Activated CD8-positive, alpha-beta memory T cell treated with anti-CD3 and anti-CD28 coated beads, Interleukin-2, amount 50 U/mL, for 48 hours (primary cell): ENCODE measurements at regions not wholly inside any gene's neighbourhood (a gene's known extent, or its start where the extent isn't known, plus 50 kb on each side); places are given as distances from the start of the nearest gene placed in this dataset.

Experiments
- DNase-seq: peaks from one replicate; pipeline ENCODE4 v3.0.0-alpha.2; 2020

DNA sequence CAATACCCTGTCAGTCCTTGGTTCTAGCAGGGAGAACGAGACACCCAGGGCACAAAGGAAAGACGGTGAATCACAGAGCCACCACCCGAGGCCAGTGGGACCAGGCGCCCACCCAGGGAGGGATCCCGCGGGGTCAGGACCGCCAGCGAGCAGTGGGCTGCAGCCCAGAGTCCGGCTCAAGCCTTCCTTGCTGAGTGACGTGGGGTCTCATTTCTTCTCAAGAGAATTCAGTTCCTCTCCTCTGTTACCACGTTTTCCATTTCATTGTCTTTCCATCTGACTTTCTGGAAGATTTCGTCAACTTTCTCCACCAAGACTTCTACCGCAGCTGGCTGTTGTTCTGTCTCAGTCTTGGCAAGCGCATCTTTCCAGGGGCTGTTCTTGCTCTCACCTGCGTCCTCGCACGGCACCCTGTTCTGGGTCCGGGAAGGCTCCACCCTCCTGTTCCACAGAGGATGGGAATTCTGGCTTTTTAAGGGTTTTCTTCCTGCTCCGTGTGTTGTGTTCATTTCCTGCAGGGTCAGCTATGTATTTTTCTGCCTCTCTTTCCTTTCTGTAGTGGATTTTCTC lies 248.6 kb downstream of the NDUFA10 start:
- DNase-seq: peak; percentile 20

DNA sequence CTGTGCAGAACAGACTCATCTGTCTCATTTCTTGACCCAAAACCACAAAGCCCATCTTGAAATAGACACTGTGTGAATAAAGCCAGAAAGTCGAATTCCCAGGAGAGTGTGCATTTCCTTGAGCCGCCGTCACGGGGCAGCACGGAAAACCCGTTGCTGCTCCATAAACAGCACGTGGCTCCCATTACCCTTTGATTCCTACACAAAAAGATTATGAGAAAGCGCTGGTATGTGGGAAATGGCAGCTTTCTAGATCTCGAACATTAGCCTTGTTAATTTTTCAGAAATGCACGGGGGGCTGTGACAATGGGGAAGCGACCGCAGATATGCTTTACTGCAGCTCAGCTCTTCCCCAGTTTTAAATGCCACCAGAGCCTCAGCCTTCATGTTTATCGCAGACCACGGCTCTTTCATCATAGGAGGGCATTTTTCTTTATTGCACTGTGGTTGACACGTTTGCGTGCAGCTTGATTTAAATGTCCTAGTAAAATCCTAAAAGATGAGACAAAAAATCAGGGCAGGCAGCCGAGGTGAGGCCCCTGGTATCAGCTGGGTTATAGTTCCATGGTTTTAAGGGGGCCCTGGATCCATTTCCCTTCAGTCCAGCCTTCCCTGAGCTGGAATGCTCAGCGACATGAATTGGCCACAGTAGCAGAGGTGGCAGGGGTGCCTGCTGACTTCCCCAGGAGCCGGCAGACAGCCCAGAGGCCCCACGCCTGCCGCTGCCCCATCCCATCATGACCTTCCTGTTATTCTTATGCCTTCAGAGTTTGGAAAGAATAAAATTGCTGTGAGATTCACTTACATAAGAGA lies 249.3 kb downstream of the NDUFA10 start:
- DNase-seq: no peak

DNA sequence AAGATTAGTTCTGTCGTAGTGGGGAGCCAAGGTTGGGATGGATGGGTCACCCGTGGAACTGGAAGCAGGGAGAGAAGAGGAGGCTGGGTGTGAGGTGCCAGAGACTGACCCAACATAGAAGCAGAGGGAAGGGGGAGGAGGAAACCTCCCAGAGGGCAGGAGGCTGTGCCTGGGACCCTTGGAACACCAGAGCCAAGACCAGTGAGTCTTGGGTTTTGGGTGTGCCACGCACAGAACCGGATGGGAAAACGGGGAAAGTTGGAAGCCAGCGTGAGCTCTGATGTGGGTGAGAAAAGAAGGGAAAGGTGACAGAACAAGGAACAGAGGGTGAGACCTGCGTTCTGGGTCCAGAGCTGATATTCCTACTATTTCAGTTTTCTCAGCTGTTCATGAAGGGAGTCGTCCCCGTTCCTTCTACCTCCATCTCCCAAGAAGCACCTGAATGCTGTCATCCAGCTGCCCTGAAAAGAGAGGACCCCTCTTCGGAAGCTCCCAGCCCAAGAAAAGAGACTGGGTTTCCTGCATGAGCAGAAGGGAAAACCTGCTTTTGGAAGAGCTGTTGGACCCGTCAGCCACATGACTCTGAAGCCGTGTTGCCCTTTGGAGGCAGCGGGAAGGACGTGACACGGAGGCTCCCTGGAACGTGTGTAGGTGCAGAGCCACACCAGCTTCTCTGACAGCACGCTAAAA lies 250.1 kb downstream of the NDUFA10 start:
- DNase-seq: peak; percentile 25

DNA sequence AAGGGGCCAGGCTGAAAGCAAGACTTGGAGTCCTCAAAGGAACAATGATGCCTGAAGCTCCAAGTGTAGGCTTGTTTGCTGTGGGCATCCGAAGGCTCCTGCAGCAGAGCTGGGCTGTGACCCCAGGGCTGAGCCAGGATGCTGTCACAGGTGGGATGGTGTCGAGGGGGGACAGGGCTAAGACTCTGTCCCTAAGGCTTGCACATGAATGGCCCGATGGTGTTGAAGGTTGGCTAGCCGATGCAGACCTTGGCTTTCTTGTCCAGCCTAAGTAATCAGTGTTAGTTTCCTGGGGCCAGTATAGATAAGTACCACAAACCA lies 251.0 kb downstream of the NDUFA10 start:
- peak; percentile 12 for DNase-seq

DNA sequence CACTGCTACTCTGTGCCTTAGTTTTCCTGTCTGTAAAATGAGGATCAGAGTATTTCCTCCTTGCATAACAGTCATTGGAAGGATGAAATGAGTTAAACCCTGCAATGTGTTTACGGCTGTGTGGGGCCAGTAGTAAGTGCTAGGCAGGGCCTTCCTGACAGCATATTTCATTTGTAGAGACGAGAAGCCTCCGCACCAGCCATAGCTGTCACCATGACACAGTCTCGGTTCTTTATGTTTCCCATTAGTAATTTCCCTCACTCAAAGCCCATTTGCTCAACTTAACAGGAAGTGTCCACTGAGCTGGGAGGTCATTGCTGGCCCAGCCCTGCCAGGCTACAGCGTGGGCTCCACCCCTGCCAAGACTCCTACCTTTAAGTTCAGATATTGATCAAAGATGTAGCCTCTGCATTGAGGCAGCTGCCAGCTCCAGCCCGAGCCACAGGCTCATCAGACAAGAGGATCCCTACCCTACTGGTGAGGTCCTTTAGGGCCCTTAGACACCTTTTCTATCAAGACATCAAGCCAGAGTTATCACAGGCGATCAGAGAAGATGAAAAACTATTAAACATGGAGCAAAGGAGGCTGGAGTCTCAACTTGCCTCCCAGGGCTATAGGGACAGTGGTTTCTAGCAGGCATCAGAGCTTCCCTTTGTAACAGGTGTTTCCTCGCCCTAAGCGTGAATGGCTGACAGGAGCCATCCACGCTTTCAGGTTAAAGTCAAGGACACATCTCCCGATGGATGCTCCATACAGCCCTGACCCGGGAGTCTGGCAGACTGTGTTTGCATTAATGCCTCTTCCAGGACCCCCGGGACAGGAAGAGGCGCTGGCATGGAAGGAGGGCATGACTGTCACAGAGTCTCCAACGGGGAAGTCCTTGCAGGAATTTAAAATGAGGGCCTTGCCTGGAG lies 251.7 kb downstream of the NDUFA10 start:
- DNase-seq: peak; percentile 20

DNA sequence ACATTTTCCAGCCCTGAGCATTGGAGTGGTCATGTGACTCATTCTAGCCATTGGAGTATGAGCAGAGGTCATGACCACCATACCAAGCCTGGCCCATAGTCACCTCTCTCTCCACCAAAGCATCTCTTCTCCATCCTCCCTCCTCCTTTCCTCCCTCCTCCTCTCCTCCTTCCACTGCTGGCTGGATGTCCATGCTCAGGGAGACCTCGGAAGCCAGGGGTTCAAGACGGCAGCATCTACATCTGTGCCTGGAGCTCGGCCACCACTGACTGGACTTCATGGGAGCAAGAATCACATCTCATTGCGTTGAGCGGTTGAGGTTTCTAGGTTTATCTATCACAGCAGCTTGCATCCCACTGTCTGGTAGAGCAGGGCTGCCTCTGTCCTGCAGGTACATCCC lies 252.4 kb downstream of the NDUFA10 start:
- DNase-seq: no peak

DNA sequence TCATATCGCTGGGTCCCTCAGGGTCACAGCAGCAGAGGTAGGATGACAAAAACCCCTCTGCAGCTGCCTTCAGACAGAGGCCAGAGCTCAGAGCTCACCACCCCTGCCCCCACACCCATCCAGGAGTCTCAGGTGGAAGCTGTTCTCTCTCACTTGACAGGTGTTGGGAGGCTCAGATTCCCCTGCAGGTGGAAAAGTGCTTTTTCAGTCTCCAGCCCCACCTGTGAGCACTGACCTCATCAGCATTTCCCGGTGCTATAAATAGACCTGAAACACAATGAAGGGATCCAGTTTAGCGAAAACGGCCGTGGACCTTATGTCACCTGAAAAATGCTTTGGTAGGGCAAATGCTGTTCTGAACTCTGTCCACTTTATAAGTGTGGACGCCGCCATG lies 254.9 kb downstream of the NDUFA10 start:
- DNase-seq: no peak

DNA sequence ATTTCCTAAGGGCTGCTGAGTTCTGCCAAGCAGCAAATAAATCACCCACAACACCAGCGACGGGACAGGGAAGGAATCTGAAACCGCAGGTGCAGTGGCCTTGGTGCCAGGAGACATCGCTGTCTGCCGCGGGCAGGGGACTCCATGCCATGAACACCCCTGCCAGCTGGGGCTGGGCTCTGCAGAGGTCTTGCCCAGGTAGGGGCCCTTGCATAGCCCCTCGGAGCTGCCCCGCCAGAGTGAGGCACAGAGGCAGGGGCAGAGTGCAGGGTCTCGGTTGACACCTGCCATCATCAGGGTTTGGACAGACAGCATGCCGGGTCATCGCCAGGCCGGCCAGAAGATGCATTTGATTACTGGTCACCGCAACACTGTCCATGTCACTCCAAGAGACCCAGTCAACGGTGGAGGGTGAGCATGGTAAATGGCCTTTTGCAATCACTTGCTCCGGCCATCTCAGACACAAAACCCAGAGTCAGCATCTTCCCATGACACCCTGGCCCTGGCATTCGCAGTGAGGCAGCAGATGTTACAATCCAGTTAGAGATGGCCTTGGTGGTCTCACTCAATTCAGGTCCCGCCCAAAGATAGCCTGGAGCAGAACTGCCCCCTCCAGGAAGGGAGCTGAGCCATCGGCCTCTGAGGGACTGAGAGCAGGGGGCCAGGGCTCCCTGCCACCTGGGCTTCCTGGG lies 255.4 kb downstream of the NDUFA10 start:
- no peak for DNase-seq

DNA sequence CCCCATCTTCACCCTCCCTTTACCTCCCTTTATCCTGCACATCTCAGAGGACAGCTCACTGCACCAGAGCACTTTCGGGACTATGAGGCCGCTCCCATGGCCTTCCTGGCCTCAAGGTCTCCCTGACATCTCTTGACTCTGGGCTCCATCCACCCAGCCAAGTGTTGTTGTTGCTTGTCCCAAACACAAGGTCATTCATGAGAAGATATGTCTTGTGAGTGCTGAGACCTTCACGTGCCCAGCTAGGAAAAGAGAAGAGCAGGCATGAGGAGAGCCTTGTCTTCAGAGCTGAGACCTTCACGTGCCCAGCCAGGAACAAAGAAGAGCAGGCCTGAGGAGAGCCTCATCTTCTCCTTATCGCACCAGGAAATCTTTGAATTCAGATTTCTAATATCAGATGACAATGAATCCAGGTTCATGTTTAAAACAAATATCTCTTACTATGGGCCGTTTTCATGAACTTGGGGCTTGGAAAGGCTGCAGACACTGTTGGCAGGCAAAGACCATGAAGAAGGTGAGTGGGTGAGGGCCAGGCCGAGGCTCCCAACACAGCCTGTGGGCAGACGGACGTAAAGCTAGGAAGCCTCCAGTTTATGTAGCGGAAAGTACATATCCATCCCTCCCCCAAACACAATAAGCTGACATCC lies 256.1 kb downstream of the NDUFA10 start:
- DNase-seq: no peak

DNA sequence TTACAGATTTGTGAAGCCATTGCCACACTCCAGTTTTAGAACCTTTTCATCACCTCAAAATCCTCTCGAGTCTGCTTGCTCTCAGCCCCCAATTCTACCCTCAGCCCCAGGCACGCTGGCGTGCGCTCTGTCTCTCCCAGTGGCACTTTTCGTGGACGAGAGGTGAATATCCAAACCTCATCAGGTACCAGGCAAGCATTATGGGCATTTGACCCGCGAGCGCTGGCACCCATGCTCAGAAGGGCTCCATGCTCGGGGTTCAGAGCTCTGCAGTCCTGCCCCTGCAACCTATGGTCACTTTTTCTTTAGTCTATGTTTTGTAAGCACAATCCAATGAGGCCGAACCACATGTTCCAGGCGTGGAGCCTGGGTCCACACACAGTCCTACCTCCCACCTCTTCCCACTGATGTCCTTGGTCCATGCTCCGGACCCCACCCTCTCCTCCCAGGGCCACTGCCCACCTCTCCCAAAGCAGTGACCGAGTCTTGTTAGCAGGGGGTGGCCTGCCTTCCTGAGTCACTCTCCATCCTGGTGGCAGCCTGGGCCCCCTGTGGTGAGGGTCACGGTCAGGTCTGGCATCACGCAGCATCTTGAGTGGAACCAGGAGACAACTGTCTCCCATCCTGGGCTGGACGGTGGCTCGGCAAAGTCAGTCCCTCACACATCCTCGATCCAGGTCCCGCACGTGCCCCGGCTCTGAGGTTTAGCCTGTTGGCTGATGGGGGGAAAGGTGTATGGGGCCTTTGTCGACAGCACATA lies 256.9 kb downstream of the NDUFA10 start:
- DNase-seq: no peak

DNA sequence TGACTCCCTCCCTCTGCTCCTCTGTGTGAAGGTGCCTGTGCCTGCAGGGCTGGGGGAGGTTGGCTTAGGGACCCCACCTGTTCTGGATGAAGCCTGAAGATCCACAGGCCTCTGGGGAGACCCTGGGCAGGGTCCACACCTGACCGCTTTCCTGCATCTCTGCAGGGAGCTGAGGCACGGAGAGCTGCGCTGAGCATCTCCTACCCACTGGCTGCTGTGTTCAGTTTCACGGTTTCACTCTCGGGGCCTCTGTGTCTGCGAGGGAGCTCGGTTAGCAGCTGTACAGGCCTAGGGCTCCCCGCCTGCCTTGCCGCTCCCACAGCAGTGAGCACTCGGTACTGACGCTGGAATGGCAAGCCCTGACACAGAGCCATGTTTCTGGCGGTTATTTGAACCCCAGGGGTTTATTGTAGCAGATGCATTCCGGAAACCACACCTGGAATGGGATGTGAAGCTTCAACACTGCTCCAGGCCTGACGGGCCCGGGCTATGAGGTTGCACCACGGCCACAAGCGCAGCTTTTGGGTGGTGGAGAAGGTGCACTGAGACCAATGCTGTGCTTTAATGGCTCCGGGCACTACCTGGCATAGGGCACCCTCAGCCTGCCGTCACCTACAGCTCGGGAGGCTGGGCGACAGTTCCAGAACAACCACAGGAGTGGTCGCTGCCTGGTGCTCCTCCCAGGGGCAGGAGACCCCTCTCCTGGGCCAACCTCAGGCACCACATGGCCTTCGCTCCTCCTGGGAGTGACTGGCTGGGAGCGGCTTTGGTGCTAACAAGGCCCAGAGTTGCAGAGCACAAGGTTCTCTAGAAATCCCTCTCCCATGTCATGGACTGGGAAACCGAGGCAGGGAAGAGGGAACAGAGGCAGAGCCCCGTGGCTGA lies 257.9 kb downstream of the NDUFA10 start:
- DNase-seq: no peak

DNA sequence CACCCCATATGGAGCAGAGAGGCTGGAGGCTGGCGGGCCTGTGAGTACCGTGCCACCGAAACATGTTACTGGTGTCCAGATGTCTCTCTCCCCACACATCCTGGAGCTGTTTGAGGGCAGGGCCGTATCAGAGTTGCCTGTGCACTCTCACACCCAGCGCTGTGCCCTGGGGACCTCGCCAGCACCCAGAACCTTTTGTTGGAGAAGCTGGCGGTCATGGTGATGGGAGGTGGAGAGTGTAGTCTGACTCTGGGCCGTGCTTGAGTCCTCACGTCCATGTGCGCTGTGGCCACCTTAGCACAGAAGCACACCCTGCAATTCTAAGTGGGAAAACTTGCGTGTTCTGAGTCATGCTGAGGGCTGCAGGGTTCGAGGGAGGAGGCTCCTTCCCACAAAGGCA lies 259.2 kb downstream of the NDUFA10 start:
- DNase-seq: no peak

DNA sequence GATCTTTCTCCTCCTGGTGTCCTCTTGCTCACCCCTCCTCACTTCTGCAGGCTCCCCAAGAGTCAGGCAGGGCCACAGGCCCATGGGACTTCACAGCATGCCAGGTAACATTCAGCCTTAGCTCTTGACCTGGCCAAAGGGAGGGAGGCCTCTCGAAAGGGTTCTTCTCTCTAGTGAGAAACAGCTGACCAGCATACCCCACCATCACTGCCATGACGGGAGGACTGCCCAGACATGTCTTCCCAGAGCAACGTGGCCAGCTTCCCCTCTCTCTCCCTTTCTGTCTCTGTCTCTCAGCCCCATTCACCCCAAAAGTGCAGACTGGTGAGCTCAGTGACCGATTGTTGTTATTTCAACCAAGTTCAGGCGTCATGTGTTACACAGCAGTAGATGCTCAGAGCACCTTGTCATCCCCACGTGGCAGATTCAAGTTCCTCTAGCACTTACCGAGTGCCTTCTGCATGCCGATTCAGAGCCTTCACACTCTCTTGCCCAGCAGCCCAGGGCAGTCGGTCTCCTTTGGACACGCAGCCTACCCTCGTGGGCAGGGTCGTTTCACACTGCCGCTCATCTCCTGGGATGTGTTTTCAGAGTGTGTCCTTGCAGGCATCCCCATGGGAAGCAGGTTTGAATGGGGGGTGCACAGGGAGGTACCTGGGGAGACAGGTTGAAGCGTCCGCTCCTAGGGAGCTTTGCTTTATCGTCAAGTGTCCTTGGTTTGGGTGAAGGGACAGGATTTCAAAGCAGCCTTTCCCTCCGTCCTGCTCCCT lies 259.9 kb downstream of the NDUFA10 start:
- no peak for DNase-seq

DNA sequence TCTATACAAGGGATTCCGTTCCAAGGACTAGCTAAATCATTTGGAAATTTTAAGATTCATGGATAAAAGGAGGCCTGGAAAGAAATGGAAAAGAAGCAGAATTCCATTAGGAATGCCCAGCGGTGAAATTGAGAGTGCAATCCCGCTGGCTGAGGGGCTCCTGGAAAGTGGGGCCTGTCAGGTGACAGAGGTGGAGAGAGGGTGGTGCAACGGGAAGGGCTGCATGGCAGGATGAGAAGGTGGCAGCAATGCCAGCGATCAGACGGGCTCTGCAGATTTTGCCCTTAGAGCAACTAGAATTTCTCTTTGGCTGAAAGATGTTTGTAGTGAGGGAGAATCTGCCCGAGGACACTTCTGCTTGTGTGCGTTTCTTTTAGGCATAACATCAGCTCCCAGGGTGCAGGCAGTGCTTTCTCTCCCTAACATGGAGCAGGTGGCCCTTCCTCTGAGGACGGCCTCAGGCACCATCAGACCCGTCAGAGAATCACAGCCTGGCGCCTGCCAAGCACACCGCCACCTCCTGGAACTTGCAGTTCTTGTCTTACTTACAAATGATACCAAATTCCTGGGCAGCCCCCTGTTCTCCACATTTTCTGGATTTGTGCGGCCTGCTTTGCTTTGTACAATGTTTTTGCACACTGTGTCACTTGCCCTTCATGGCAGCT lies 261.6 kb downstream of the NDUFA10 start:
- no peak for DNase-seq

DNA sequence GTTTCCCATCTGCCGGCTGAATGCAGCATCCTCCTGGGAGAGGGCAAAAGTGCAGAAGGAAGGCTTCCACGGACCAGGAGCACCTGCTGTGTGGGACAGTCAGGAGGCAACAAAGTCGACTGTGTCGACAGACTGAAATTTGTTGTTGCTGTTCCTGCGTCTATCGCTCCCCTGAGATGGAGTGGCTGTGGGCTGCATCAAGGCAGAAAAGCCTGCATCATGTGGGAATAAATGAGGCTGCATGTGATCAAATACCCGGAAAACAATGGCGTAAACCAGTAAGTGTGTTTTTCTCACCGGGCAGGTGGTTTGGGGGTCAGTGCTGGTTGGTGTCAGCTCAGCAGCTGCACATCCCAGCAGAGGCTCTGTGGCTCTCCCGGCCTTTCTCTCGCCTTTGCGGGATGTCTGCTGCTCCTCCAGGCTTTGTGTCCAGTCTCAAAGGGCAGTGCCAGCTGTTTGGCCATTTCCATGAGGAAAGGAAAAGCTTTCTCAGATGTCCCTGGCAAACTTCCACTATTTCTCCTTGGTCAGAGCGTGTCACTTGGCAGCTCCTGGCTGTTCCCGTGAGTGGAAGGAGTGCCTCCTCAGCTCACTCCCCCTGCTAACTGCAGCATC lies 262.4 kb downstream of the NDUFA10 start:
- no peak for DNase-seq

DNA sequence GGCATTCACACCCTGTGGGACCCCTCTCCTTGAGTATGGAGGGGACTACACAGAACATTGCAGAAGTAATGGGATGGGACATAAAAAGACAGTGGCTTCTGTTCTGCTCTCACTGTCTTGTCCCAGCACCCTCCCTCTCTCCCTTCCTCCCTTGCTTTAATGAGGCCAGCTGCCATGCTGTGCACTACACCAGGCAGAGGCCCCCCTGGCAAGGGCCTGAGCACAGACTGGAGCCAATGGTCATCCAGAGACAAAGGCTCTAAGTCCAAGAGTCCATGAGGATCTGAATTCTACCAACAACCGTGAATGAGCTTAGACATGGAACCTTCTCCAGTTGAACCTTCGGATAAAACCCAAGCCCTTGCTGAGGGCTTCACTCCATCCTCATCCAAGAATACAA lies 263.0 kb downstream of the NDUFA10 start:
- DNase-seq: no peak

DNA sequence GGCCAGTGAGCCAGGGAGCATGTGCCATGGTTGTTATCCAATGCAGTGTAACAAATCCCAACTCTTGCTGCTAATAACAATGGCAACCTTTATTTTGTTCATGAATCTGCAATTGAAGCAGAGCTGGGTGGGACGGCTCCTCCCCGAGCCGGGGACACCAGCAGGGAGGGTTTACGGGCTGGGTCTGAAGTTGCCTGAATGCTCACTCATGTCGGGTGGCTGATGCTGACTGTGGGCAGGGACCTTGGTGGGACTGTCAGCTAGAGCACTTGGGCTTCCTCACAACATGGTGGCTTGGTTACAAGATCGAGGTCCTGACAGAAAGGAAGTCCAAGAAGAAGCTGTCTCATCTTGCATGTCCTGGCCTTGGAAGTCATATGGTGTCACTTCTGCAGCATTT lies 264.5 kb downstream of the NDUFA10 start:
- DNase-seq: no peak

DNA sequence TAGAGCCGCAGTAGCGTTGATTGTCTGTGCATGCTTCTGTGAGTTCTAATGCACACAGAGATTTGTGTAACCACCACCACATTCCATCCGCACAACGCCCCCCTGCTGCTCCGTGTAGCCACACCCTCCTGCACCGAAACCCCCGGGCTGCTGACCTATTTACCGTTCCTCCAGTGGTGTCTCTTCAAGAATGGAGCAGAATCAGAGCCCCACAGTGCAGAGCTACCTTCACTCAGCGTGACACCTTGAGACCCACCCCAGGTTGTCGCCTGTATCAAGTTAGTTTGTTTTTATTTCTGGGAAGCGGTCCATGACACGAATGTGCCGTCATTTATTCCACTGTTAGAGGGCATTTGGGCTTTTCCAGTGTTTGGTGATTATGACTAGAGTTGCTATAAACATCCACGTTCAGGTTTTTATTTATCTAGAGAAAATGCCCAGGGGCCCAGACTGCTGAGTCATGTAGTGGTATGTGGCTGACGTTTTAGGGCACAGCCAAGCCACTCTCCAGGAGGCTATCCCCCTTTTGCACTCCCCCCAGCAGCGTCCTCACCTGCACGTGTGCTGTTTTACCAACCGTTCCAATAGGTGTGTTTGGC lies 266.8 kb downstream of the NDUFA10 start:
- DNase-seq: no peak
